Nephron progenitor cell (in vitro differentiated cells): ENCODE measurements at regions not wholly inside any gene's neighbourhood (a gene's known extent, or its start where the extent isn't known, plus 50 kb on each side); places are given as distances from the start of the nearest gene placed in this dataset.
"Not testable (repeated sequence)": the region's sequence is repeated elsewhere in the genome, so short reads cannot be mapped to it uniquely, and the experiment has no call there.

Source experiments
- DNase-seq: peaks from one replicate; pipeline ENCODE4 v3.0.0; 2021
- H3K27ac Mint-ChIP-seq: 2 replicates; pipeline ENCODE4 v1.8.0; 2021; ENCODE audit warnings: mild to moderate bottlenecking, moderate library complexity, mixed read lengths
- H3K27me3 Mint-ChIP-seq: 2 replicates; pipeline ENCODE4 v1.8.0; 2021; ENCODE audit warnings: mild to moderate bottlenecking, low read depth, mixed read lengths; ENCODE audit not compliant: poor library complexity
- H3K36me3 Mint-ChIP-seq: 2 replicates; pipeline ENCODE4 v1.8.0; 2021; ENCODE audit warnings: low read depth, mixed read lengths
- H3K4me1 Mint-ChIP-seq: 2 replicates; pipeline ENCODE4 v1.8.0; 2021; ENCODE audit warnings: mixed read lengths
- H3K4me3 Mint-ChIP-seq: 2 replicates; pipeline ENCODE4 v1.8.0; 2021; ENCODE audit warnings: mild to moderate bottlenecking, moderate library complexity, mixed read lengths
- H3K9me3 Mint-ChIP-seq: 2 replicates; pipeline ENCODE4 v1.8.0; 2021; ENCODE audit warnings: mild to moderate bottlenecking, moderate library complexity, mixed read lengths
- CTCF ChIP-seq: fragments of 200-600 bp; sonication (generic); IDR thresholded peaks from 2 replicates; pipeline ENCODE4 v1.5.0; 2021; ENCODE audit warnings: antibody characterized with exemption

- H3K36me3 Mint-ChIP-seq, H3K27ac Mint-ChIP-seq, H3K4me1 Mint-ChIP-seq, H3K4me3 Mint-ChIP-seq, H3K27me3 Mint-ChIP-seq: not testable (repeated sequence)
- DNase-seq: peak; percentile 41
- peak; percentile 22 for TF ChIP-seq CTCF
- H3K9me3 Mint-ChIP-seq: peaks cover 21% of the 10 kb centered on the region
These were observed 98.6 kb upstream of the DEFB108B start for GRCh38 chr11:71734368-71734767.

GRCh38 chr11:71738317-71738716 lies 94.7 kb upstream of the DEFB108B start:
- H3K9me3 Mint-ChIP-seq: peaks cover 33% of the 10 kb centered on the region
- not testable (repeated sequence) for DNase-seq, H3K4me3 Mint-ChIP-seq, H3K36me3 Mint-ChIP-seq, H3K4me1 Mint-ChIP-seq, H3K27me3 Mint-ChIP-seq, H3K27ac Mint-ChIP-seq

- peaks cover 23% of the 10 kb centered on the region for H3K9me3 Mint-ChIP-seq
- H3K36me3 Mint-ChIP-seq, H3K27me3 Mint-ChIP-seq, H3K4me3 Mint-ChIP-seq, DNase-seq, H3K4me1 Mint-ChIP-seq, H3K27ac Mint-ChIP-seq: not testable (repeated sequence)
These were observed 89.6 kb upstream of the DEFB108B start for GRCh38 chr11:71743385-71743784.

GRCh38 chr11:71745656-71746055 lies 87.3 kb upstream of the DEFB108B start:
- not testable (repeated sequence) for H3K27ac Mint-ChIP-seq, H3K4me3 Mint-ChIP-seq

GRCh38 chr11:71746263-71746662 lies 86.7 kb upstream of the DEFB108B start:
- Mint-ChIP-seq H3K4me1 (peaks cover 15% of the 10 kb centered on the region), H3K27me3 (peaks cover 11% of the 10 kb centered on the region)
- H3K4me3 Mint-ChIP-seq, H3K36me3 Mint-ChIP-seq, DNase-seq, H3K9me3 Mint-ChIP-seq, H3K27ac Mint-ChIP-seq: not testable (repeated sequence)

More at GRCh38 chr11:71745656-71746055, 87.3 kb upstream of the DEFB108B start:
- not testable (repeated sequence) for DNase-seq, H3K36me3 Mint-ChIP-seq, H3K9me3 Mint-ChIP-seq, H3K27me3 Mint-ChIP-seq
- peaks cover 15% of the 10 kb centered on the region for H3K4me1 Mint-ChIP-seq

- not testable (repeated sequence) for H3K4me3 Mint-ChIP-seq, DNase-seq, H3K36me3 Mint-ChIP-seq, H3K9me3 Mint-ChIP-seq, H3K27ac Mint-ChIP-seq
- Mint-ChIP-seq H3K4me1 (peaks cover 20% of the 10 kb centered on the region), H3K27me3 (peaks cover 15% of the 10 kb centered on the region)
These were observed 83.9 kb upstream of the DEFB108B start for GRCh38 chr11:71748965-71749620.

GRCh38 chr11:71750908-71751307 lies 82.1 kb upstream of the DEFB108B start:
- not testable (repeated sequence) for H3K4me3 Mint-ChIP-seq, H3K9me3 Mint-ChIP-seq, H3K27me3 Mint-ChIP-seq, H3K36me3 Mint-ChIP-seq, DNase-seq, H3K27ac Mint-ChIP-seq
- peaks cover 20% of the 10 kb centered on the region for H3K4me1 Mint-ChIP-seq

GRCh38 chr11:71764695-71765491 lies 68.1 kb upstream of the DEFB108B start:
- DNase-seq, H3K36me3 Mint-ChIP-seq: not testable (repeated sequence)
- H3K27ac Mint-ChIP-seq: peak overlapping the region; percentile 13

GRCh38 chr11:71767016-71767415 lies 66.0 kb upstream of the DEFB108B start:
- H3K36me3 Mint-ChIP-seq, H3K9me3 Mint-ChIP-seq, H3K27me3 Mint-ChIP-seq, DNase-seq, H3K4me3 Mint-ChIP-seq, H3K27ac Mint-ChIP-seq, H3K4me1 Mint-ChIP-seq: not testable (repeated sequence)

More at GRCh38 chr11:71764695-71765491, 68.1 kb upstream of the DEFB108B start:
- not testable (repeated sequence) for H3K4me1 Mint-ChIP-seq, H3K27me3 Mint-ChIP-seq, H3K4me3 Mint-ChIP-seq, H3K9me3 Mint-ChIP-seq

GRCh38 chr11:71772193-71772592 lies 60.8 kb upstream of the DEFB108B start:
- not testable (repeated sequence) for H3K9me3 Mint-ChIP-seq, H3K27me3 Mint-ChIP-seq, H3K4me1 Mint-ChIP-seq, H3K27ac Mint-ChIP-seq, H3K36me3 Mint-ChIP-seq, DNase-seq, H3K4me3 Mint-ChIP-seq
